ENCODE measurements at regions not wholly inside any gene's neighbourhood (a gene's known extent, or its start where the extent isn't known, plus 50 kb on each side); places are given as distances from the start of the nearest gene placed in this dataset.

DNA sequence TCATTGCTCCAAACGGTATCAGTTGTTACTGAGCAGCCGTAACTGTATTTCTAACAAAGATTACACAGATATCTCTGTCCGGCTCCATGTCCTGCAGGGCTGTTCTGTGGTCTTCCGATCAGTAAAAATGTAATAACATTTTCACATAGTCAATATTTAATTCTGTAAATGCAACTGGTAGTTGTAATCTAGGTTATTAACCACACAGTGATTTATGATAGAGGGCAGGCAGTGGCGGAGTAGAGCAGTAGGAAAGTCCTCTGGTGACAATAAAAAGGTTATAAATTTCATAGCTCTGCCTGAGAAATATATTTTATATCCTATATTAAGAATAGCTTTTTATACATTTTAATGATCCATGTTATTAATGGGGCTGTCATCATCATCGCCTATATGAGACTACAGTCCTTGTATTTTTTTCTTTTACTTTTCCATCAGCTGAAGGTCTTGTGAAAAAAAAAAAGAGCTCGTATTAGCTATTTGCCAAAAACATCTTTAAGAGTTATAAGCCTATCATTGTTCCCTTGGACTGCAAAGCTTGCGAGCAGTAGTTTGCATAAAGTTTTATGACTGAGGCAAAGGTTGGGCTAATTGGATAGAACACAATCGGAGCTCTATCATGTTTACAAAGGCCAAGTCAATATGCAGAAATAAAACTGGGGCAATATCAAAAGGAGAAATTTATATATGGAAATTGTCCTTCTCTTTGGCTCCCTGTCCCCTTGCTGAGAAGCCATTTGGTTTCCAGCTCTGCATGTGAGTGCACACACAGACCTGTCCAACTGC, 648.0 kb downstream of the IRX1 start:
- TF ChIP-seq POLR2A (IDR thresholded peaks at IDR 0.05; ENCODE audit: low read depth, low read length) (no peak), JUN (IDR thresholded peaks at IDR 0.05; ENCODE audit: borderline replicate concordance, insufficient read depth, insufficient read length, low read depth) (no peak), EZH2 (IDR thresholded peaks at IDR 0.05; ENCODE audit: borderline replicate concordance, low read depth, low read length, severe bottlenecking) (no peak), POLR2AphosphoS5 (IDR thresholded peaks at IDR 0.05; ENCODE audit: insufficient read depth, low read depth, low read length) (no peak), FOS (IDR thresholded peaks at IDR 0.05; ENCODE audit: borderline replicate concordance, insufficient read depth, low read length) (no peak), MYC (IDR thresholded peaks at IDR 0.05; ENCODE audit: low read depth, low read length) (no peak), GATA2 (IDR thresholded peaks at IDR 0.05; ENCODE audit: insufficient read depth, insufficient read length, low read depth, low read length) (no peak)
- TF ChIP-seq, protein P1, sequence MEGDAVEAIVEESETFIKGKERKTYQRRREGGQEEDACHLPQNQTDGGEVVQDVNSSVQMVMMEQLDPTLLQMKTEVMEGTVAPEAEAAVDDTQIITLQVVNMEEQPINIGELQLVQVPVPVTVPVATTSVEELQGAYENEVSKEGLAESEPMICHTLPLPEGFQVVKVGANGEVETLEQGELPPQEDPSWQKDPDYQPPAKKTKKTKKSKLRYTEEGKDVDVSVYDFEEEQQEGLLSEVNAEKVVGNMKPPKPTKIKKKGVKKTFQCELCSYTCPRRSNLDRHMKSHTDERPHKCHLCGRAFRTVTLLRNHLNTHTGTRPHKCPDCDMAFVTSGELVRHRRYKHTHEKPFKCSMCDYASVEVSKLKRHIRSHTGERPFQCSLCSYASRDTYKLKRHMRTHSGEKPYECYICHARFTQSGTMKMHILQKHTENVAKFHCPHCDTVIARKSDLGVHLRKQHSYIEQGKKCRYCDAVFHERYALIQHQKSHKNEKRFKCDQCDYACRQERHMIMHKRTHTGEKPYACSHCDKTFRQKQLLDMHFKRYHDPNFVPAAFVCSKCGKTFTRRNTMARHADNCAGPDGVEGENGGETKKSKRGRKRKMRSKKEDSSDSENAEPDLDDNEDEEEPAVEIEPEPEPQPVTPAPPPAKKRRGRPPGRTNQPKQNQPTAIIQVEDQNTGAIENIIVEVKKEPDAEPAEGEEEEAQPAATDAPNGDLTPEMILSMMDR (IDR thresholded peaks at IDR 0.05; ENCODE audit: extremely low read depth in 1 of 2, insufficient read depth in 1 of 2, low read depth in 1 of 2, low read length in 2 of 2), result no peak
- TF ChIP-seq, protein P2, sequence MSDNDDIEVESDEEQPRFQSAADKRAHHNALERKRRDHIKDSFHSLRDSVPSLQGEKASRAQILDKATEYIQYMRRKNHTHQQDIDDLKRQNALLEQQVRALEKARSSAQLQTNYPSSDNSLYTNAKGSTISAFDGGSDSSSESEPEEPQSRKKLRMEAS (IDR thresholded peaks at IDR 0.05; ENCODE audit: insufficient read depth, insufficient read length), result no peak
- no peak for FAIRE-seq
- Histone ChIP-seq H3K9ac (replicated peaks; ENCODE audit: extremely low read depth, insufficient read depth, low read length) (no peak overlapping the region), H3K9me1 (replicated peaks; ENCODE audit: control insufficient read depth, extremely low read depth, insufficient read depth, low read length) (no peaks in the 10 kb centered on the region), H3K27ac (ENCODE audit: insufficient read depth, low read depth, low read length) (no peak overlapping the region), H3K4me3 (replicated peaks in 1 of 3; ENCODE audit: insufficient read depth in 1 of 3, low read depth in 1 of 3, low read length in 3 of 3) (no peak overlapping the region), H4K20me1 (replicated peaks; ENCODE audit: control insufficient read depth, extremely low read depth, insufficient read depth, low read length) (no peaks in the 10 kb centered on the region), H2AFZ (ENCODE audit: low read depth, low read length) (no peak overlapping the region), H3K79me2 (ENCODE audit: control insufficient read depth, insufficient read depth, low read length) (no peaks in the 10 kb centered on the region), H3K4me2 (ENCODE audit: insufficient read depth, low read length) (no peak overlapping the region), H3K9me3 (replicated peaks; ENCODE audit: control insufficient read depth, insufficient read depth, low read length) (peaks cover 6% of the 10 kb centered on the region), H3K27me3 (ENCODE audit: control insufficient read depth in 2 of 2, insufficient read depth in 2 of 2, low read length in 2 of 2) (no peaks in the 10 kb centered on the region), H3K4me1 (ENCODE audit: control insufficient read depth, extremely low read depth, insufficient read depth, low read length) (no peaks in the 10 kb centered on the region), H3K36me3 (ENCODE audit: control insufficient read depth in 2 of 2, extremely low read depth in 1 of 2, insufficient read depth in 2 of 2, low read length in 2 of 2) (no peaks in the 10 kb centered on the region)
- intact Hi-C loops (cut with micrococcal nuclease) (no loop called here), dilution Hi-C loops (cut with MboI; ENCODE audit: extremely low pct_ligation_motif_present, low sequenced_read_pairs) (no loop called here)
- no TSS peak for BruUV-seq (replicated peaks)
- ChIA-PET CTCF (interaction anchor here (0.7 kb wide), 1 partner anchor 91 kb away, joined by 3 read pairs; no protein-coding TSS in a partner anchor), POLR2A (no interaction called here)
- no peak for DNase-seq (ENCODE audit: low read depth, low spot score)
